Mucosa of stomach (tissue), 1 donor: ENCODE measurements at regions not wholly inside any gene's neighbourhood (a gene's known extent, or its start where the extent isn't known, plus 50 kb on each side); places are given as distances from the start of the nearest gene placed in this dataset.
A peak's percentile ranks its signal among the peaks of the same experiment; 100 is the strongest.
"Not testable (repeated sequence)": the region's sequence is repeated elsewhere in the genome, so short reads cannot be mapped to it uniquely, and the experiment has no call there.

ENCODE experiments used
- H3K27me3 ChIP-seq: one replicate; pipeline ENCODE4 v1.7.0; 2013; ENCODE audit warnings: mild to moderate bottlenecking, low read length; ENCODE audit not compliant: control insufficient read depth, insufficient read depth
- H3K36me3 ChIP-seq: one replicate; pipeline ENCODE4 v1.7.0; 2013; ENCODE audit warnings: low read length; ENCODE audit not compliant: control insufficient read depth, insufficient read depth
- H3K4me1 ChIP-seq: one replicate; pipeline ENCODE4 v1.7.0; 2013; ENCODE audit warnings: mild to moderate bottlenecking, low read length; ENCODE audit not compliant: control insufficient read depth, insufficient read depth
- H3K4me3 ChIP-seq: one replicate; pipeline ENCODE4 v1.7.0; 2013; ENCODE audit warnings: low read length
- H3K9ac ChIP-seq: one replicate; pipeline ENCODE4 v1.7.0; 2013; ENCODE audit warnings: mild to moderate bottlenecking, low read length, moderate library complexity
- H3K9me3 ChIP-seq: one replicate; pipeline ENCODE4 v1.7.0; 2013; ENCODE audit warnings: mild to moderate bottlenecking, low read length, moderate library complexity; ENCODE audit not compliant: control insufficient read depth
- donor health status: Pancreatic carcinoma.

DNA sequence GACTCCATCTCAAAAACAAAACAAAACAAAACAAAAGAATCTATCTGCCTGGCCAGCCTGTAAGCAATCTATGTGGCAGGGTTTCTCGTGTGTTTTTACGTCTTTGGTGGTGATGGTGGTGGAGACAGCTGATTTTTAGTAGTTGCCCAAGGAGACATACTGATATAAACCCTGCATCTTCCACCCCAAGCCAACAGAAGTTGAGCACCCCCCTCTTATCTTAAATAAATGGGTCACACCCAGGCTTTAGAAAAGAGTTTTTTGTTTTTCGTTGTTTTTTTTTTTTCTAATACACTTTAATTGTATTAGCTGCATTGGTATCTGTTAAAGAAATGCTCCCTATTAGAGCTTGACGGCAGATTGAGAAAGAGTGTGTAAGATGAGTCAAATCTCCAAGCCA is 134.7 kb downstream of the GLUL start:
- Histone ChIP-seq H3K27me3 (no peaks in the 10 kb centered on the region), H3K9ac (no peak overlapping the region), H3K4me1 (peaks cover 10% of the 10 kb centered on the region), H3K36me3 (no peaks in the 10 kb centered on the region), H3K4me3 (no peak overlapping the region), H3K9me3 (no peaks in the 10 kb centered on the region)

DNA sequence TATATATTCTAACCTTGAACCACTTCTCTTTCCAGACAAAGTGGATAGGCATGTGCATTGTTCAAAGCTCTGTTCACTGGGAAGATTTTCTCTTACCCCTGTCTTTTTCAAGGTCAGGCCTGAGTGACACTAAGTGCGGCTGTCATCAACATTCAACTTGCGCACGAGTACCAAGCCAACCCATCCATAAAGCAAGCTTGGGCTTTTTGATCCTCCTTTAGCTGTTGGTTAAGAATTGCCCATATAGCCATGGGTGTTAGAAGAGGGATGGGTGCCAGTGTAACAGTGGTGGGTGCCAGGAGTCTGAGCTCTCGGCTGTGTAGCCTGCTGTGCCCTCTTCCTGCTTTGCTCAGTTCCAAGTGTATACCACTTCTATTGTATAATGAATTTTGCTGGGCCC is 136.1 kb downstream of the GLUL start:
- Histone ChIP-seq H3K36me3 (no peaks in the 10 kb centered on the region), H3K4me1 (peaks cover 10% of the 10 kb centered on the region), H3K9me3 (no peaks in the 10 kb centered on the region), H3K9ac (no peak overlapping the region), H3K4me3 (no peak overlapping the region), H3K27me3 (no peaks in the 10 kb centered on the region)

DNA sequence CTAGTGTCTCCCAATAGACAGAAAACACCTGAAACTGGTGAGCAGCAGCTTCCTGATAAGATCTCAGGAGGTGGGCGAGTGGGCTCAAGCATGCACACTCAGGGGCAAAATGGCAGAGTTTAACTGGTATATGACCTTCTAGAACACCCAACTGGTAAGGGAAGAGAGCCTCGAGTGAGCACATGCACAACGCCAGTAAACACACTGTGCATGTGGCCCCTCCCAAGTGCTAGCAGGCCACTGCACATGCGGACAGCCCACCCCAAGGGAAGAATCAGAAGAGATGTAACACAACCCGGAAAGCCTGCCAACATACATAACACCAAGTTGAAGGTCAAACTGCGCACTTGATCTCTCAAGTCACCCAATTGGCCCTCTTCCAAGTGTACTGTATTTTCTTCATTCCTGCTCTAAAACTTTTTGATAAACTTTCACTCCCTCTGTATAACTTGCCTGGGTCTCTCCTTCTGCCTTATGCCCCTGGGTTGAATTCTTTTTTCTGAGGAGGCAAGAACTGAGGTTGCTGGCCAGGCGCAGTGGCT is 138.2 kb downstream of the GLUL start:
- no peaks in the 10 kb centered on the region for H3K36me3 ChIP-seq

DNA sequence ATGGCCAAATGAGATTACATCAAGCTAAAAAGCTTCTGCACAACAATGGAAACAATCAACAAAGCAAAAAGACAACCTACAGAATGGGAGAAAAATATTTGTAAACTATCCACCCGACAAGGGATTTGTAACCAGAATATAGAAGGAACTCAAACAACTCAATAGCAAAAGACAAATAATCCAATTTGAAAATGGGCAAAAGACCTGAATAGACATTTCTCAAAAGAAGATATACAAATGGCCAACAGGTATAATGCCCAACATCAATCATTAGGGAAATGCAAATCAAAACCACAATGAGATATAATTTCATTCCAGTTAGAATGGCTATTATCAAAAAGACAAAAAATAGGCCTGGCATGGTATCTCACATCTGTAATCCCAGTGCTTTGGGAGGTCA is 140.0 kb downstream of the GLUL start:
- H3K4me1 ChIP-seq = peaks cover 9% of the 10 kb centered on the region
- no peaks in the 10 kb centered on the region for H3K36me3 ChIP-seq
- H3K4me3 ChIP-seq = no peak overlapping the region
- H3K9ac ChIP-seq = no peak overlapping the region
- no peaks in the 10 kb centered on the region for H3K9me3 ChIP-seq
- no peaks in the 10 kb centered on the region for H3K27me3 ChIP-seq

More for the DNA sequence above, 138.2 kb downstream of the GLUL start:
- no peak overlapping the region for H3K9ac ChIP-seq
- H3K27me3 ChIP-seq = no peaks in the 10 kb centered on the region
- no peak overlapping the region for H3K4me3 ChIP-seq
- H3K4me1 ChIP-seq = peaks cover 17% of the 10 kb centered on the region
- H3K9me3 ChIP-seq = no peaks in the 10 kb centered on the region

DNA sequence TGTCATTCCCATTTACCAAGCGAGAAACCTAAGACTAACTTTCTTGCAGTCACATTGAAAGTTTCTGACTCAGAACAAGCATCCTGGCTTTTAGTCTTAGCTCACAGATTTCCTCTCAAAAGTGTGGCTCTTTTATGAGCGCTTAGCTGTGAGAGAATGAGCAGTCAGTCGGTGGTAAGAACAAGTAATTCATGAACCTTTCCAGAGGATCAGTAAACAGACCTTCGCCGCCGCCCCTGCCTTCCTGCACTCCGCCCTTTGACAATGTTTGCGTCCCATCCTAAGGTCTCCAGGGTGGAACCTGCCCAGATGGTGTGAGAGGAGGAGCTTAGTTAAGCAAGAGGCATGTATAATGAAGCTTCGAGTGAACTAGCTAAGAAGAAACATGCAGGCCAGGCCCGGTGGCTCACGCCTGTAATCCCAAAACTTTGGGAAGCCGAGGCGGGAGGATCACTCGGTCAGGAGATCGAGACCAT is 142.4 kb downstream of the GLUL start:
- H3K4me1 ChIP-seq = peaks cover 9% of the 10 kb centered on the region
- H3K4me3 ChIP-seq = no peak overlapping the region
- no peaks in the 10 kb centered on the region for H3K9me3 ChIP-seq
- H3K9ac ChIP-seq = peak overlapping the region; percentile 41
- H3K27me3 ChIP-seq = no peaks in the 10 kb centered on the region
- no peaks in the 10 kb centered on the region for H3K36me3 ChIP-seq

DNA sequence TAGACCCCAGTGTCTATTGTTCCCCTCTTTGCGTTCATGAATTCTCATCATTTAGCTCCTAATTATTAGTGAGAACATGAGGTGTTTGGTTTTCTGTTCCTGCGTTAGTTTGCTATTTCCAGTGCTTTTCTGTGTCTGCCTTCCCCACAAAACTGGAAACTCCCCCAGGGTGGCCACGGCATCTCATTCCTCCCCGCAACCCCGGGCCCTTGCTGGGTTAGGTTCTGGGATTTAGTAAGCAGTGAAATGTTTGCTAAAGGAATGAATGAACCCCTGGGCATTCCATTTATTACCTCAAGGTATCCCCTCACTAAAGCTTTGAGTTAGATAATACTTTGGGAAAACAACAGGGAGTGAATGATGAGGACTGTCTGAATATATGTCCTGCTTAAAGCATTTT is 142.9 kb downstream of the GLUL start:
- no peaks in the 10 kb centered on the region for H3K27me3 ChIP-seq
- no peaks in the 10 kb centered on the region for H3K36me3 ChIP-seq
- H3K9me3 ChIP-seq = no peaks in the 10 kb centered on the region
- H3K4me3 ChIP-seq = no peak overlapping the region
- peak overlapping the region; percentile 41 for H3K9ac ChIP-seq
- H3K4me1 ChIP-seq = peaks cover 9% of the 10 kb centered on the region

DNA sequence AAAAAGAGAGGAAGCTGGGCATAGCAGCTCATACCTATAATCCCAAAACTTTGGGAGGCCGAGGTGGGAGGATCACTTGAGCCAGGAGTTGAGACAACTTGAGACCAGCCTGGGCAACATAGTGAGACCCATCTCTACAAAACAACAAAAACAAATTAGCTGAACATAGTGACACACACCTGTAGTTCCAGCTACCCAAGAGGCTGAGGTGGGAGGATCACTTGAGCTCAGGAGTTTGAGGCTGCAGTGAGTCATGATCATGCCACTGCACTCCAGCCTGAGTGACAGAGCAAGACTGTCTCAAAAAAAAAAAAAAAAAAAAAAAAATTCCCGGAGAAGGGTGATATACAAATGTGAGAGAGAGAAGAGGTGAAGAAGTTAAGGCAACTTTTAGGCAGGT is 143.8 kb downstream of the GLUL start:
- H3K4me1 ChIP-seq, H3K4me3 ChIP-seq, H3K9ac ChIP-seq, H3K9me3 ChIP-seq, H3K36me3 ChIP-seq, H3K27me3 ChIP-seq: not testable (repeated sequence)

DNA sequence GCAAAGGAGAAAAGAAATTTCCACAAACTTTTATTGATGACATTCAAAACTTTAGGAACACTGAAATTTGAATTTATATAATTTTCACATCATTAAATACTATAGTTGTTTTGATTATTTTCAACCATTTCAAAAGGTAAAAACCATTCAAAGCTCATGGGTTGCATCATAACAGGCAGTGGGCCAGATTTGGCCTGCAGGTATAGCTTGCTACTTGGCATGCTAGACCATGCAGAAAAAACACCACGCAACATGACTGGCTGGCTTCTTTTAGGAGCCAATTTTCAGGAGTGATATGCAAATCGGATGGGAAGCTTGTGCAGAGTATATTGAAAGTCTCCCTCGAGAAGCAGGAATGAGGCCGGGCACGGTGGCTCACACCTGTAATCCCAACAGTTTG is 144.8 kb downstream of the GLUL start:
- Histone ChIP-seq H3K9me3 (no peaks in the 10 kb centered on the region), H3K9ac (no peak overlapping the region), H3K36me3 (no peaks in the 10 kb centered on the region), H3K27me3 (no peaks in the 10 kb centered on the region), H3K4me1 (peaks cover 9% of the 10 kb centered on the region), H3K4me3 (no peak overlapping the region)

DNA sequence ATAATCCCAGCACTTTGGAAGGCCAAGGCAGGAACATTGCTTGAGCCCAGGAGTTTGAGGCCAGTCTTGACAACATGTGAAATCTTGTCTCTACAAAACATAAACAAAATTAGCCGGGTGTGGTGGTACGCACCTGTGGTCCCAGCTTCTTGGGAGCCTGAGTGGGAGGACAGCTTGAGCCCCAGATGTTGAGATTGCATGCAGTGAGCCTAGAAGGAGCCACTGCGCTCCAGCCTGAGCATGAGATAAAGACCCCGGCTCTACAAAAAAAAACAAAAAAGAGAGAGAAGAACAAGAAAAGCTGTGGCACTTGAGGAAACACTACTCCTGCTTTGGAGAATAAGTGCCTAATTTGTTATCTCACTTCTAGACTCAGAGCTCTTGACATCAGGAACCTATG is 146.6 kb downstream of the GLUL start:
- no peaks in the 10 kb centered on the region for H3K9me3 ChIP-seq
- peaks cover 9% of the 10 kb centered on the region for H3K4me1 ChIP-seq
- H3K9ac ChIP-seq = no peak overlapping the region
- H3K36me3 ChIP-seq = no peaks in the 10 kb centered on the region
- H3K27me3 ChIP-seq = no peaks in the 10 kb centered on the region
- no peak overlapping the region for H3K4me3 ChIP-seq

DNA sequence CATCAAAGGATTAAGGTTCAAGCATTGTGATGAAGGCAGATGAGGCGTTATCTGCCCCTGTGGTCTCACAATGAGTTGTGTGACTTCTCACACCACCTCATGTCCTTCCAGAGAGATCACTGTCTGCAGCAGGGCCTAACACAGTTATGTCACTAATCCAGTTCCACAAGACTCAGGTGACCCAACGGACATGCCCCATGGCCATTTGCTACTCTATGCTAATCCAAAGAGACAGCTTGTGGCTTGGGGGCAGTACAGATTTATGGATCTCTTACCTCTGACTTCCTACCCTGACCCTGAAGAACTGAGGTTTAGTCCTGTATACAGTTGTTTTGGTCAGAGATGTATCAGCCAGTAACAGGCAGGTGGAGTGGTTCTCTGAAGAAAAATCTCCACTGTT is 147.1 kb downstream of the GLUL start:
- Histone ChIP-seq H3K36me3 (no peaks in the 10 kb centered on the region), H3K9ac (no peak overlapping the region), H3K4me1 (peaks cover 9% of the 10 kb centered on the region), H3K9me3 (no peaks in the 10 kb centered on the region), H3K27me3 (no peaks in the 10 kb centered on the region), H3K4me3 (no peak overlapping the region)

DNA sequence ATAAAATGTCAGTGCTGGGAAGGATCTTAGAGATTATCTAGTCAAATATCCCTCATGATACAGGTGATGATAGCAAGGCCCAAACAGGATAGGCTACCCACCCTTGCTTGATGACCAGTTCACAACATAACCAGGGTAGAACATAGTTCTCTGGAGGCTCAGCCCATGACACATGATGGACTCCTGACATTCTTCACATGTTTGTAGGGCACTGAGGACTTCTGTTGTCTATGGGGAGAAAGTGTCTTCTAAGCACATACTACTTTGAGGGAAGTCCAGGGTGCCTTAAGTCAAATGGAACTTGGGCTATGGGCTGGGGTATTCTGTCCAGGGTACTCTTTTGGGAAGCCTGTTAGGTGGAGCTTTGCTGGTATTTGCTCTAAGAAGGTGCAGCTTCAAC is 148.9 kb downstream of the GLUL start:
- Histone ChIP-seq H3K36me3 (no peaks in the 10 kb centered on the region), H3K9me3 (no peaks in the 10 kb centered on the region), H3K27me3 (no peaks in the 10 kb centered on the region), H3K4me3 (no peak overlapping the region), H3K9ac (no peak overlapping the region), H3K4me1 (no peaks in the 10 kb centered on the region)

DNA sequence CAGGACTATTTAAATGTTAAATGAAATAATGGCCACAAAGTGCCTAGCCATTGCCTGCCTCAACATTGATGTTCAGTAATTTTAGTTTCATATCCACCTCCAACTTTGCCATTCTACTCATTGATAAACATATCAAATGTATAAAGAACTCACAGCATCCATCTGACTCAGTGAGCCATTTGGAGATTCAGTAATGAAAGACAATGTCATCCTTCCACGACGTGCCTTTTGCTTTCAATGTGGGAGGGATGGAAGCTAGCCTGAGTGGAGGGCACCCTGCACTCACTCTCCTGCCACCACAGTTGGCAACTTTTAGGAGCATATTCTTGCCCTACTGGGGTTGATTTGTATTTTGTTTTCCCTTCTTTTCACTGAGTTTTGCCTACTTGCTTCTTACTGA is 151.5 kb downstream of the GLUL start:
- Histone ChIP-seq H3K27me3 (no peaks in the 10 kb centered on the region), H3K9me3 (no peaks in the 10 kb centered on the region), H3K9ac (no peak overlapping the region), H3K4me3 (no peak overlapping the region), H3K36me3 (no peaks in the 10 kb centered on the region), H3K4me1 (peaks cover 21% of the 10 kb centered on the region)

DNA sequence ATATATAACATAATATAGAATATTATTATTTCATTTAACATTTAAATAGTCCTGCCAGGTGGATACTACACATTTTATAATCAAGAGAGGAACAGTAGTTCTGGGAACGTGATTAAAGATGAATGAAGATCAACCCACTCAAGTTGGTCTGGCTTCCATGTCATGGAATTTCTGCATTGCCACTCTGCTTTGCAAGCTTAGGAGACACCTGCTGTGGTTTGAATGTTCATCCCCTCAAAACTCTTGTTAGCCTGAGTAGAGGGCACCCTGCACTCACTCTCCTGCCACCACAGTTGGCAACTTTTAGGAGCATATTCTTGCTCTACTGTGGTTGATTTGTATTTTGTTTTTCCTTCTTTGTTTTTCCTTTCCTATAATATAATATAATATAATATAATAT is 153.2 kb downstream of the GLUL start:
- Histone ChIP-seq H3K4me1 (peaks cover 21% of the 10 kb centered on the region), H3K9ac (no peak overlapping the region), H3K27me3 (no peaks in the 10 kb centered on the region), H3K36me3 (no peaks in the 10 kb centered on the region), H3K9me3 (no peaks in the 10 kb centered on the region), H3K4me3 (no peak overlapping the region)
